ENCODE measurements at regions not wholly inside any gene's neighbourhood (a gene's known extent, or its start where the extent isn't known, plus 50 kb on each side); places are given as distances from the start of the nearest gene placed in this dataset.

DNA sequence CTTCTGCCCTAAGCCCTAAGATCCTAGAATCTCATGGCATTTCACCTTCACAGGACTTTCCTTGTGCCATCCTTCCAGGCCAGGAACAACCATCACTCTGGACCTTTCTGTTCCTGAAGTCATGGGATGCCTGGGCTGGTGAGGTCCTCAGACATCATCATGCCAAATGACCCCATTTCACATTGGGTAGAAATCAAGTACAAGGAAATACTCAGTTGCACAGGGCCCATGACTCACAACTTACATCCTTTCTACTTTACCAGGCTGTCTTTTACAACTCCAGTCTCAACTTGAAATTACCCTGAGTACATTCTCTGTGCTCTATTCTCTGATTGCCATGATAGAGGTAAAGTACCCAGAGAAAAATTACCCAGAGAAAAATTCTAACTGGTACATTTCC lies 167.1 kb downstream of the PIK3R1 start:
- H3K4me3 Mint-ChIP-seq, result peak overlapping the region; percentile 63
- H3K9me3 Mint-ChIP-seq, result peaks cover 16% of the 10 kb centered on the region
- peaks cover 78% of the 10 kb centered on the region for H3K4me1 Mint-ChIP-seq (ENCODE audit: low read depth)
- intact Hi-C loops (cut with micrococcal nuclease), result loop anchor here (2.0 to 5.0 kb wide), 2 partner anchors 14 to 95 kb away; no protein-coding TSS in a partner anchor
- peak overlapping the region; percentile 92 for H3K27ac Mint-ChIP-seq
- H3K27me3 Mint-ChIP-seq (ENCODE audit: insufficient read depth), result peaks cover 3% of the 10 kb centered on the region
- peaks cover 10% of the 10 kb centered on the region for H3K36me3 Mint-ChIP-seq (ENCODE audit: low read depth)
- DNase-seq (ENCODE audit: low spot score), result no peak

DNA sequence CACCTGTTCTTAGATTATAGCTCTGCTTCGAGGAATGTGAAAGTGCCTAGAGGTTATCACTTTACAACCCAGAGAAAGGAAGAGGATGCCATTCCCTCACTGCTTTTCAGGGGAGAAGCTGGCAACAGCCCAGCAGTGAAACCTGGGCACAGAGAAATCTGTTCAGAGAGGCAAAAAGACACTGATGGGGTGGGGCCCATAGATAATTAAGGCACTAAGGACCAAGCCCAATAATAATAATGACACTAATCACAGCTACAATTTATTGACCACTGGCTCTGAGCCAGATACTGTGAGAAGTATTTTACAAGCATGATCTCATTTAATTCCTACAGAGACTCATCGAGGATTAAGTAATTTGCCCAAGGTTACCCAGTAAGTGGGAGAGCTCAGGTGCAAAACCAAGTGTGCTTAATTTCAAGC lies 168.3 kb downstream of the PIK3R1 start:
- no peak for DNase-seq (ENCODE audit: low spot score)
- H3K36me3 Mint-ChIP-seq (ENCODE audit: low read depth), result peaks cover 10% of the 10 kb centered on the region
- H3K27ac Mint-ChIP-seq, result no peak overlapping the region
- no peak overlapping the region for H3K4me3 Mint-ChIP-seq
- H3K27me3 Mint-ChIP-seq (ENCODE audit: insufficient read depth), result peaks cover 5% of the 10 kb centered on the region
- peaks cover 66% of the 10 kb centered on the region for H3K4me1 Mint-ChIP-seq (ENCODE audit: low read depth)
- intact Hi-C loops (cut with micrococcal nuclease), result loop anchor here (2.0 to 5.0 kb wide), 2 partner anchors 15 to 97 kb away; no protein-coding TSS in a partner anchor
- peaks cover 16% of the 10 kb centered on the region for H3K9me3 Mint-ChIP-seq

DNA sequence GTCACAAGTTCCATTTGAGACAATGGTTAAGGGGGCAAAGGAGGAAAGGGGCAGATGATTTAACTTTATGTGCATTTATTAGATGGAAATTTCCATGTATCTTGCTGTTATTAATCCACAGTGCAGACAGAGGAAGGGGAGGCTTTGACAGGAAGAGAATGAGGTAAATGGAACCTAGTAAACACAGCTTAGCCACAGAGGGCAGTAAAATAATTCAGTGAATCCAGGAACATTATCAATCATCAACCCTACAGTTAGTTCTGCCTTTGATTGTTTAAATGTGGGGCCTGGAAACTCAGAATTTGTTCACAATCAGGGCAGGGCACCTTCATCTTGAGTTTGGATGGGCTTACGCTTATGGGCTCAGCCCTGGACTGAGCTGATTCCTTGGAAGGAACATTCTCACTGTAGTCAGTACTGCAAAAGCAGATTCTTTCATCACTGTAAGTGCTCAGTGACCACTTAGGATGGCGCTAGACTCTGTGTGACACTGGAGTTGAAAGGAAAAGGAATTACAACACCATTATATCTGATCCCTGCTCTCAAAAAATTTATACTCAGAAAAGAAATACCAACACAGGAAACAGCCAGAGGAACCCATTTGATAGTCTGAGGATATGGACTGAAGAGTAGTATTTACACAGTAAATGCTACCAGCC lies 169.5 kb downstream of the PIK3R1 start:
- no peak overlapping the region for H3K4me3 Mint-ChIP-seq

GRCh38 chr5:68385936-68386335 lies 170.4 kb downstream of the PIK3R1 start:
- no peak overlapping the region for H3K4me3 Mint-ChIP-seq
- DNase-seq (ENCODE audit: low spot score), result no peak
- peaks cover 16% of the 10 kb centered on the region for H3K9me3 Mint-ChIP-seq
- peaks cover 8% of the 10 kb centered on the region for H3K36me3 Mint-ChIP-seq (ENCODE audit: low read depth)
- peaks cover 45% of the 10 kb centered on the region for H3K4me1 Mint-ChIP-seq (ENCODE audit: low read depth)
- H3K27me3 Mint-ChIP-seq (ENCODE audit: insufficient read depth), result peaks cover 10% of the 10 kb centered on the region
- intact Hi-C loops (cut with micrococcal nuclease), result no loop called here
- no peak overlapping the region for H3K27ac Mint-ChIP-seq

More for the DNA sequence above, 169.5 kb downstream of the PIK3R1 start:
- no peak for DNase-seq (ENCODE audit: low spot score)
- peak overlapping the region; percentile 59 for H3K27ac Mint-ChIP-seq
- peaks cover 54% of the 10 kb centered on the region for H3K4me1 Mint-ChIP-seq (ENCODE audit: low read depth)
- peaks cover 10% of the 10 kb centered on the region for H3K27me3 Mint-ChIP-seq (ENCODE audit: insufficient read depth)
- peaks cover 10% of the 10 kb centered on the region for H3K36me3 Mint-ChIP-seq (ENCODE audit: low read depth)
- H3K9me3 Mint-ChIP-seq, result peaks cover 16% of the 10 kb centered on the region
- intact Hi-C loops (cut with micrococcal nuclease), result loop anchor here (5.0 kb wide), 1 partner anchor 98 kb away; no protein-coding TSS in a partner anchor

GRCh38 chr5:68387074-68387796 lies 171.7 kb downstream of the PIK3R1 start:
- H3K27me3 Mint-ChIP-seq (ENCODE audit: insufficient read depth), result peaks cover 10% of the 10 kb centered on the region
- peaks cover 33% of the 10 kb centered on the region for H3K4me1 Mint-ChIP-seq (ENCODE audit: low read depth)
- intact Hi-C loops (cut with micrococcal nuclease), result no loop called here
- no peak overlapping the region for H3K27ac Mint-ChIP-seq
- H3K4me3 Mint-ChIP-seq, result no peak overlapping the region
- peaks cover 22% of the 10 kb centered on the region for H3K9me3 Mint-ChIP-seq
- no peak for DNase-seq (ENCODE audit: low spot score)
- H3K36me3 Mint-ChIP-seq (ENCODE audit: low read depth), result peaks cover 8% of the 10 kb centered on the region

- Mint-ChIP-seq H3K9me3 (peaks cover 14% of the 10 kb centered on the region), H3K27me3 (ENCODE audit: insufficient read depth) (peaks cover 10% of the 10 kb centered on the region), H3K4me1 (ENCODE audit: low read depth) (peaks cover 19% of the 10 kb centered on the region), H3K4me3 (no peak overlapping the region), H3K27ac (no peak overlapping the region), H3K36me3 (ENCODE audit: low read depth) (peaks cover 2% of the 10 kb centered on the region)
- intact Hi-C loops (cut with micrococcal nuclease), result no loop called here
- DNase-seq (ENCODE audit: low spot score), result no peak
These were observed 174.1 kb downstream of the PIK3R1 start for GRCh38 chr5:68389618-68390017.

DNA sequence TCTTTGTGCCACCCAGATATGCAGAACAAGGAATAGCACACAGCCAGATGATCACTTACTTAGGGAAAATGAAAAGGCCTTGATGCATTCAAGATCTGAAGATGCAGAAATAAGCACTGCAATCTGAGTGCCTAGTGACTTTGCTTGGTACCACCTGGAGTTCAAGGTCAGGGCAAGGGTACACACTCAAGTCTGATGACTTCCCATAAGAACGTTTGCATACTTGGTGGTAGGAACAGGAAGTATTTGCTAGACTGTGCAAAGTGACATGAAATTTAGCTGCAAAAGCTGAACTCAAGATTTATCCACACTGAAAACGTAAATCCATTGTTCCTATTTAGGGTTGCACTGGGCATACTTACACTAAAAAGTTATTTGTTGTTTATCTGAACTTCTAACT lies 177.1 kb downstream of the PIK3R1 start:
- Mint-ChIP-seq H3K27me3 (ENCODE audit: insufficient read depth) (peaks cover 7% of the 10 kb centered on the region), H3K4me3 (no peak overlapping the region), H3K27ac (no peak overlapping the region), H3K36me3 (ENCODE audit: low read depth) (no peaks in the 10 kb centered on the region), H3K4me1 (ENCODE audit: low read depth) (peaks cover 13% of the 10 kb centered on the region), H3K9me3 (peaks cover 11% of the 10 kb centered on the region)
- intact Hi-C loops (cut with micrococcal nuclease), result loop anchor here (1.0 kb wide), 1 partner anchor 11 kb away; no protein-coding TSS in a partner anchor
- DNase-seq (ENCODE audit: low spot score), result no peak

DNA sequence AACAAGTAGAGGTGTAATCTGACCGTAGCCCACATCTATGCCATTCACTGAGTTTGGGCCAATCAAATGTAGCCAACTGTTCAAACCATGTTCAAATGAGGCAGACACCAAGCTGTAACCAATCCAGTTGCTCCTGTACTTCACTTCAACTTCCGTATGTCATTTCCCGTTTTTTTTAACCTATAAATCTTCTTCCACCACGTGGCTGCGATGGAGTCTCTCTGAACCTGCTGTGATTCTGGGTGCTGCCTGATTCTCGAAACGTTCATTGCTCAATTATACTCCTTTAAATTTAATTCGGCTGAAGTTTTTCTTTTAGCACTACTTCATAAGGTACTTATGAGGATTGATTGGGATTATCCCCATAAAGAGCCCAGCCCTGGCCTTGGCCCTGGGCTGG lies 179.7 kb downstream of the PIK3R1 start:
- H3K27me3 Mint-ChIP-seq (ENCODE audit: insufficient read depth), result no peaks in the 10 kb centered on the region
- intact Hi-C loops (cut with micrococcal nuclease), result no loop called here
- H3K36me3 Mint-ChIP-seq (ENCODE audit: low read depth), result no peaks in the 10 kb centered on the region
- H3K4me1 Mint-ChIP-seq (ENCODE audit: low read depth), result peaks cover 13% of the 10 kb centered on the region
- no peak for DNase-seq (ENCODE audit: low spot score)
- peaks cover 22% of the 10 kb centered on the region for H3K9me3 Mint-ChIP-seq
- H3K27ac Mint-ChIP-seq, result no peak overlapping the region
- no peak overlapping the region for H3K4me3 Mint-ChIP-seq

DNA sequence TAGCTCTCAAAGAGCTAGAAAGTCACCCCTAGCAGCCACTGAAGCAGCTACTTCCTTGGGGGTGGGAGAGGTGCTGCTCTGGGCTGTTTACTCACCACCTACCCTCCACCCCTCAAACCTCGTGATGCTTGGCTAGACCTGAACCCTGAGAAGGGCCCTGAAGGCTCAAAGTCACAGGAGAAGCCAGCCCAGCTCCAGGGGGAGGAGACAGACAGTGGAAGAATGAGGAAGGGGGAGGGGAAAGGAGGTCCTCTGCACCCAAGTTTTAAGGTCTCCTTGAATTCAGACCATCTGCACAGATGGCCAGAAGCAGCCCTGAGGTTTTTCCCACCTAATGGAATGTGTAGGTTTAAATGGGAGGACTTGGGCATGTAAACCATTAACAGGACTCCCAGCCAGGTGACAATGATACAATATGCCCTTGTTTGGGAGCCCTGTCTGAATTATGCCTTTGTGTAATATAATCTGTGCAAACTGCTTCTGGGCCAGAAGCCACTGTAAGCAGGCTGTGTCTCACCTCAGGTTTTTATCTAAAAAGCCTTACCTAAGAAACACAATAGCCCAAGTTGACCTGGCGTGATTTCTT lies 180.5 kb downstream of the PIK3R1 start:
- intact Hi-C loops (cut with micrococcal nuclease), result no loop called here
- no peak overlapping the region for H3K27ac Mint-ChIP-seq
- H3K4me3 Mint-ChIP-seq, result no peak overlapping the region
- no peak for DNase-seq (ENCODE audit: low spot score)
- peaks cover 22% of the 10 kb centered on the region for H3K9me3 Mint-ChIP-seq
- no peaks in the 10 kb centered on the region for H3K27me3 Mint-ChIP-seq (ENCODE audit: insufficient read depth)
- H3K36me3 Mint-ChIP-seq (ENCODE audit: low read depth), result no peaks in the 10 kb centered on the region
- peaks cover 13% of the 10 kb centered on the region for H3K4me1 Mint-ChIP-seq (ENCODE audit: low read depth)

DNA sequence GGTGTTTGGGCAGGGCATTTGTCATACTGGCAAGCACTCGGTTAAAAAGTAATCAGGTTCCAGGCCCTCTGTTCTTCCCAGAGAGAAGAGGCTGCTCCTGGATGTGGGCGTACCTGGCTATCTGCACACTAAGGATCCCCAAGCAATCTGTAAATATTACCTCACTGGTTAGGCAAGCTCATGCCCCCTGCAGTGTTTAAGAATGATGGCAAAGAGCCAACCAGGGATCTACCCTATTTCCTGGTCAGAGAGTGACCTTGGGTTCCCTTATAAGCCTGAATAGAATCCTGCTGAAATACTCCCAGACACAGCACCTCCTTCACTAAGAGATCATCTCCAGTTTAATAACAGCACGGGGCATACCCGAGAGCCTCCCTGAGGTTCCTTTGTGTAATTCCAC lies 181.2 kb downstream of the PIK3R1 start:
- H3K36me3 Mint-ChIP-seq (ENCODE audit: low read depth), result no peaks in the 10 kb centered on the region
- DNase-seq (ENCODE audit: low spot score), result no peak
- peaks cover 25% of the 10 kb centered on the region for H3K9me3 Mint-ChIP-seq
- no peak overlapping the region for H3K27ac Mint-ChIP-seq
- H3K4me3 Mint-ChIP-seq, result no peak overlapping the region
- H3K4me1 Mint-ChIP-seq (ENCODE audit: low read depth), result peaks cover 13% of the 10 kb centered on the region
- intact Hi-C loops (cut with micrococcal nuclease), result no loop called here
- H3K27me3 Mint-ChIP-seq (ENCODE audit: insufficient read depth), result no peaks in the 10 kb centered on the region

DNA sequence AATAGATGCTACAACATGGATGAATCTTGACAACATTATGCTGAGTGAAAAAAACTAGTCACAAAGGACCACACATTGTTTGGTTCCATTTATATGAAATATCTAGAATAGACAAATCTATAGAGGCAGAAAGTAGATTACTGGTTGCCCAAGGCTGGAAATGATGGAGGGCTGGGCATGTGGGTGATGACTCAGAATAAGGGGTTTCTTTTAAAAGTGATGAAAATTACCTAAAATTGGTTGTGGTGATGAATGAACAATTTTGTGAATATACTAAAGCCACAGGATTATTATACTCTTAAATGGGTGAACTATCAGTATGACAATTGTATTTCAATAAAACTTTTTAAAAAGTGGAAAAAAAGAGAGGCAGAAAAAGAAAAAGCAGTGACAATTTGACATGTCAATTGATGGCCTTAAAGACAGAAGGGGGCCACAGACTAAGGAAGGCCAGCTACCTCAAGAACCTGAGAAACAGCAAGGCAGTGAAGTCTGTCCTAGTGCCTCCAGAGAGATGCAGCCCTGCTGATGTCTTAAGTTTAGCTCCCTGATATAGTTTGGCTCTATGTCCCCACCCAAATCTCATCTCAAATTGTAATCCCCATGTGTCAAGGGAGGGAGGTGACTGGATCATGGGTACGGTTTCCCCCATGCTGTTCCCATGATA lies 182.7 kb downstream of the PIK3R1 start:
- no peak overlapping the region for H3K4me3 Mint-ChIP-seq
- H3K36me3 Mint-ChIP-seq (ENCODE audit: low read depth), result no peaks in the 10 kb centered on the region
- H3K27ac Mint-ChIP-seq, result no peak overlapping the region
- H3K9me3 Mint-ChIP-seq, result peaks cover 24% of the 10 kb centered on the region
- intact Hi-C loops (cut with micrococcal nuclease), result no loop called here
- no peak for DNase-seq (ENCODE audit: low spot score)
- H3K4me1 Mint-ChIP-seq (ENCODE audit: low read depth), result peaks cover 4% of the 10 kb centered on the region
- H3K27me3 Mint-ChIP-seq (ENCODE audit: insufficient read depth), result no peaks in the 10 kb centered on the region

- Mint-ChIP-seq H3K36me3 (ENCODE audit: low read depth) (peaks cover 2% of the 10 kb centered on the region), H3K27ac (no peak overlapping the region), H3K27me3 (ENCODE audit: insufficient read depth) (no peaks in the 10 kb centered on the region), H3K9me3 (peaks cover 16% of the 10 kb centered on the region), H3K4me1 (ENCODE audit: low read depth) (peaks cover 30% of the 10 kb centered on the region), H3K4me3 (no peak overlapping the region)
- intact Hi-C loops (cut with micrococcal nuclease), result no loop called here
- DNase-seq (ENCODE audit: low spot score), result no peak
These were observed 187.7 kb downstream of the PIK3R1 start for GRCh38 chr5:68403301-68403700.
